Esophagus muscularis mucosa (tissue), 4 donors: ENCODE measurements at regions not wholly inside any gene's neighbourhood (a gene's known extent, or its start where the extent isn't known, plus 50 kb on each side); places are given as distances from the start of the nearest gene placed in this dataset.

ENCODE experiments used
- DNase-seq: peaks from one replicate; pipeline ENCODE4 v3.0.0-alpha.2; 2017; ENCODE audit errors: extremely low spot score
- H3K27ac ChIP-seq, 4 donors: fragments of 200-600 bp; sonication (generic); replicated peaks in 1 of 4; 1 replicate in 3 of 4; 2 replicates in 1 of 4; pipeline ENCODE4 v1.5.1; 2016 to 2019; ENCODE audit warnings: mild to moderate bottlenecking in 1 of 4
- H3K27me3 ChIP-seq, 4 donors: fragments of 200-600 bp; sonication (generic); one replicate each; pipeline versions ENCODE4 v1.5.1 to v1.6.0; 2016 to 2019
- H3K36me3 ChIP-seq, 4 donors: fragments of 200-600 bp; sonication (generic); one replicate each; pipeline ENCODE4 v1.5.1; 2016 to 2019
- H3K4me1 ChIP-seq, 4 donors: fragments of 200-600 bp; sonication (generic); one replicate each; pipeline ENCODE4 v1.5.1; 2016 to 2019
- H3K4me3 ChIP-seq, 4 donors: fragments of 200-600 bp; sonication (generic); 1 replicate in 2 of 4; 2 replicates in 2 of 4; pipeline ENCODE4 v1.5.1; 2016 to 2019; ENCODE audit warnings: mild to moderate bottlenecking in 4 of 4, moderate library complexity in 1 of 4
- H3K9me3 ChIP-seq, 4 donors: fragments of 200-600 bp; sonication (generic); 1 replicate in 3 of 4; 2 replicates in 1 of 4; pipeline ENCODE4 v1.5.1; 2016 to 2019
- CTCF ChIP-seq, 3 experiments: fragments of 200-600 bp in 2 of 3; fragments of 450-650 bp in 1 of 3; sonication (generic) in 2 of 3; IDR thresholded peaks; one replicate each; pipeline ENCODE4 v1.5.1; 2017 to 2019; ENCODE audit warnings: antibody characterized with exemption in 3 of 3, mild to moderate bottlenecking in 2 of 3, moderate library complexity in 1 of 3
- EP300 ChIP-seq: sonication (generic); formaldehyde crosslinking; IDR thresholded peaks from one replicate; pipeline ENCODE4 v1.6.1; 2017; ENCODE audit warnings: antibody characterized with exemption
- POLR2A ChIP-seq: fragments of 450-650 bp; IDR thresholded peaks from one replicate; pipeline ENCODE4 v1.6.1; 2017; ENCODE audit warnings: antibody characterized with exemption, moderate library complexity, mild to moderate bottlenecking, low read depth
- POLR2AphosphoS5 ChIP-seq, 2 donors: sonication (generic); formaldehyde crosslinking; IDR thresholded peaks; one replicate each; pipeline ENCODE4 v1.6.1; 2017; ENCODE audit warnings: antibody characterized with exemption in 2 of 2
- WGBS: methylation state at CpG from one replicate; pipeline ENCODE4 v1.1.5; 2018; 5-methylcytosine and 5-hydroxymethylcytosine counted together
- intact Hi-C: fragments of 100-400 bp; cut with DNase I; formaldehyde crosslinking; loops from one replicate; pipeline ENCODE4 v1.15.1; 2023

GRCh38 chr6:91303326-91303725, 716.5 kb upstream of the MAP3K7 start:
- H3K4me1 ChIP-seq = no peaks in the 10 kb centered on the region
- H3K36me3 ChIP-seq = no peaks in the 10 kb centered on the region
- H3K4me3 ChIP-seq = no peak overlapping the region
- TF ChIP-seq EP300 = no peak
- TF ChIP-seq POLR2AphosphoS5 (IDR thresholded peaks at IDR 0.05) = no peak
- TF ChIP-seq CTCF (IDR thresholded peaks at IDR 0.05) = no peak
- TF ChIP-seq POLR2A = no peak
- H3K27me3 ChIP-seq = no peaks in the 10 kb centered on the region
- intact Hi-C loops = no loop called here
- H3K9me3 ChIP-seq = peaks cover 0 to 4% (median 0%) of the 10 kb centered on the region in 4 donors
- H3K27ac ChIP-seq = no peak overlapping the region
- 95% methylated on average over 4 of the region's 12 CpGs for WGBS
- no peak for DNase-seq

DNA sequence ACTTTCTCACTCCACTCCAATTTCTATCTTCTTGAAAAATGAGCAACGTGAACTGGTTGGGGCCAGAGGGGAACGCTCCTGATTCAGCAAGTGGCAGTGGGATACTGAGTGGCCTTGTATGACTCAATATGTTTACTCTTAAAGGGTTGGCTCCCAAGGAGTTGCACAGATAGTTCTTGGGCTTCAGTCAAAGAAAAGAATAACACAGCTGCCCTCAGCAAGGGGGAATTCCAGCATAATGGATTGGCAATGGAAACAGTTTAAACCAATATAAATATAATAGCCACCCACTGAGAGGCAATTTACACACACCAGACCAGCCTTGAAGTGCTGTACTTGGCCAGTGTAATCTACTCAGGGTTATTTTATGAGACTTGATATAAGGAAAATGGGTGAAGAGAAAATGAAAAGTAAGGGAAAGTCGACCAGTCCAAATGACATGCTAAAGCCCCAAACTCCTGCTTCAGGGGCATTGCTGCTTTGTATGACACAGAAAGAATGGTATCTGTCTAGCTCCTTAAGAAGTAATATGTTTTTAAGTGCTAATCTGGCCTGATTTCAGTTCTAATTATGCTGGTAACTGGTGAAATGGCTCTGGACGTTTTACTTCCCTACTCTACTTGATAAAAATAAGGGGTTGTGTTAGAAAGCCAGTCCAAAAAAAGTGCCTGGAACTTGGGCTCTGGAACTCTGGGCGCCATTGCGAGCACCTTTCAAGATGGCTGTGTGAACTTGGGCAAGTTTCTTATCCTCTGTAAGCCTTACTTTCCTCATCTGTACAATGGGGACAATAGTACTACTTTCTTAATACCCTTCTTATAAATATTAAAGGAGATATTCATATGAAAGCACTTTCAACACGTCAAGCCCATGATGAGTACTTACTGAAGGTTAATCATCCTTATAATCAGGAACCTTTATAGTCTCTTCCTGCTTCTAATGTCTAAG, 712.9 kb upstream of the MAP3K7 start:
- no peak for TF ChIP-seq POLR2AphosphoS5 (IDR thresholded peaks at IDR 0.05)
- Histone ChIP-seq H3K27me3 (no peaks in the 10 kb centered on the region), H3K36me3 (no peaks in the 10 kb centered on the region), H3K4me1 (no peaks in the 10 kb centered on the region), H3K27ac (no peak overlapping the region), H3K9me3 (peaks cover 0 to 4% (median 0%) of the 10 kb centered on the region in 4 donors), H3K4me3 (no peak overlapping the region)
- 43% methylated on average over 7 of the region's 7 CpGs for WGBS
- intact Hi-C loops = no loop called here
- DNase-seq = no peak

GRCh38 chr6:91298543-91299145, 711.8 kb upstream of the MAP3K7 start:
- no peak overlapping the region for H3K27ac ChIP-seq
- 73% methylated on average over 4 of the region's 4 CpGs for WGBS

DNA sequence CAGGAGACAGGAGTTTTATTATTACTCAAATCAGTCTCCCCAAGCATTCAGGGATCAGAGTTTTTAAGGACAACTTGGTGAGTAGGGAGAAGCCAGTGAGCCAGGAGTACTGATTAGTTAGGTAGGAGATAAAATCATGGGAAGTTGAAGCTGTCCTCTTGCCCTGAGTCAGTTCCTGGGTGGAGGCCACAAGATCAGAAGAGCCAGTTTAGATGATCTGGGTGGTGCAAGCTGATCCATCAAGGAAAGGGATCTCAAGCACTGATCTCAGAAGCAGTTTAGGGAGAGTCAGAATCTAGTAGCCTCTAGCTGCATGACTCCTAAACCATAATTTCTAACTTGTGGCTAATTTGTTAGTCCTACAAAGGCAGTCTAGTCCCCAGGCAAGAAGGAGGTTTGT, 706.5 kb upstream of the MAP3K7 start:
- no peaks in the 10 kb centered on the region for H3K9me3 ChIP-seq
- no peaks in the 10 kb centered on the region for H3K27me3 ChIP-seq
- H3K4me1 ChIP-seq = no peaks in the 10 kb centered on the region
- TF ChIP-seq POLR2AphosphoS5 (IDR thresholded peaks at IDR 0.05) (no peak), POLR2A (no peak), CTCF (IDR thresholded peaks at IDR 0.05) (no peak), EP300 (no peak)
- H3K4me3 ChIP-seq = no peak overlapping the region
- intact Hi-C loops = no loop called here
- no peak for DNase-seq
- H3K27ac ChIP-seq = no peak overlapping the region
- no peaks in the 10 kb centered on the region for H3K36me3 ChIP-seq

More at GRCh38 chr6:91298543-91299145, 711.8 kb upstream of the MAP3K7 start:
- H3K4me1 ChIP-seq = no peaks in the 10 kb centered on the region
- intact Hi-C loops = no loop called here
- no peak overlapping the region for H3K4me3 ChIP-seq
- no peak for DNase-seq
- H3K9me3 ChIP-seq = peaks cover 0 to 4% (median 0%) of the 10 kb centered on the region in 4 donors
- H3K36me3 ChIP-seq = no peaks in the 10 kb centered on the region
- TF ChIP-seq CTCF (IDR thresholded peaks at IDR 0.05) (no peak), POLR2A (no peak), POLR2AphosphoS5 (IDR thresholded peaks at IDR 0.05) (no peak), EP300 (no peak)
- H3K27me3 ChIP-seq = no peaks in the 10 kb centered on the region

DNA sequence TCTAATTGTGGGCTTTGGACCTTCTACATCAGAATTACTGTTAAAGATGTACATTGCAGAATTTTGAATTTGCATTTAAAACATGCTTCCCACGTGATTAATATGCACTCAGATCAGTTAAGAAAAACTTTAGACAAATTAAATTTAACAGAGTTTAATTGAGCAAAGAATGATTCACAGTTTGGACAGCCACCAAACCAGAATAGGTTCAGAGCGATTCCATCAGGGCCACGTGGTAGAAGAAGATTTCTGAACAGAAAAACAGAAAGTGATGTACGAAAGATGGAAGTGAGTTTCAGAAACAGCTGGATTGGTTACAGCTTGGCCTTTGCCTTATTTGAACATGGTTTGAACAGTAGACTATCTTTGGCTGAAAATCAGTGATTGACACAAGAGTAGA, 704.2 kb upstream of the MAP3K7 start:
- H3K4me3 ChIP-seq = no peak overlapping the region
- intact Hi-C loops = no loop called here
- 32% methylated on average over 4 of the region's 4 CpGs for WGBS
- H3K4me1 ChIP-seq = no peaks in the 10 kb centered on the region
- no peaks in the 10 kb centered on the region for H3K27me3 ChIP-seq
- DNase-seq = no peak
- no peak overlapping the region for H3K27ac ChIP-seq
- no peaks in the 10 kb centered on the region for H3K9me3 ChIP-seq
- H3K36me3 ChIP-seq = no peaks in the 10 kb centered on the region
- TF ChIP-seq CTCF (IDR thresholded peaks at IDR 0.05) = no peak
- TF ChIP-seq EP300 = no peak
- no peak for TF ChIP-seq POLR2AphosphoS5 (IDR thresholded peaks at IDR 0.05)
